ENCODE measurements at regions not wholly inside any gene's neighbourhood (a gene's known extent, or its start where the extent isn't known, plus 50 kb on each side); places are given as distances from the start of the nearest gene placed in this dataset.

GRCh38 chr20:56166781-56167465 is 81.6 kb upstream of the MC3R start:
- H3K4me2 ChIP-seq (ENCODE audit: low read length) = no peak overlapping the region
- H3K4me3 ChIP-seq (ENCODE audit: low read length) = no peak overlapping the region
- no peak overlapping the region for H3K9ac ChIP-seq (ENCODE audit: low read length)
- no peaks in the 10 kb centered on the region for H4K20me1 ChIP-seq (ENCODE audit: insufficient read depth)
- no peak overlapping the region for H2AFZ ChIP-seq (ENCODE audit: low read depth, low read length)
- H3K36me3 ChIP-seq (ENCODE audit: insufficient read depth, low read length) = no peaks in the 10 kb centered on the region
- TF ChIP-seq, protein P1, sequence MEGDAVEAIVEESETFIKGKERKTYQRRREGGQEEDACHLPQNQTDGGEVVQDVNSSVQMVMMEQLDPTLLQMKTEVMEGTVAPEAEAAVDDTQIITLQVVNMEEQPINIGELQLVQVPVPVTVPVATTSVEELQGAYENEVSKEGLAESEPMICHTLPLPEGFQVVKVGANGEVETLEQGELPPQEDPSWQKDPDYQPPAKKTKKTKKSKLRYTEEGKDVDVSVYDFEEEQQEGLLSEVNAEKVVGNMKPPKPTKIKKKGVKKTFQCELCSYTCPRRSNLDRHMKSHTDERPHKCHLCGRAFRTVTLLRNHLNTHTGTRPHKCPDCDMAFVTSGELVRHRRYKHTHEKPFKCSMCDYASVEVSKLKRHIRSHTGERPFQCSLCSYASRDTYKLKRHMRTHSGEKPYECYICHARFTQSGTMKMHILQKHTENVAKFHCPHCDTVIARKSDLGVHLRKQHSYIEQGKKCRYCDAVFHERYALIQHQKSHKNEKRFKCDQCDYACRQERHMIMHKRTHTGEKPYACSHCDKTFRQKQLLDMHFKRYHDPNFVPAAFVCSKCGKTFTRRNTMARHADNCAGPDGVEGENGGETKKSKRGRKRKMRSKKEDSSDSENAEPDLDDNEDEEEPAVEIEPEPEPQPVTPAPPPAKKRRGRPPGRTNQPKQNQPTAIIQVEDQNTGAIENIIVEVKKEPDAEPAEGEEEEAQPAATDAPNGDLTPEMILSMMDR (IDR thresholded peaks at IDR 0.05; ENCODE audit: poor library complexity, severe bottlenecking) = no peak
- TF ChIP-seq SMC3 (conservative IDR thresholded peaks at IDR 0.05; ENCODE audit: poor library complexity) = no peak
- TF ChIP-seq TAF1 (IDR thresholded peaks at IDR 0.05; ENCODE audit: low read depth) = no peak
- no peak for TF ChIP-seq REST (IDR thresholded peaks at IDR 0.05; ENCODE audit: borderline replicate concordance)
- TF ChIP-seq POLR2AphosphoS5 (IDR thresholded peaks at IDR 0.05) = no peak
- no peak for TF ChIP-seq EZH2 (IDR thresholded peaks at IDR 0.05; ENCODE audit: borderline replicate concordance, insufficient read depth, low read length, poor library complexity, severe bottlenecking)
- TF ChIP-seq EP300 (conservative IDR thresholded peaks at IDR 0.05; ENCODE audit: poor library complexity, severe bottlenecking) = no peak
- no peak for TF ChIP-seq RAD21 (conservative IDR thresholded peaks at IDR 0.05)
- TF ChIP-seq MXI1 (conservative IDR thresholded peaks at IDR 0.05; ENCODE audit: poor library complexity, severe bottlenecking) = no peak
- H3F3A ChIP-seq (ENCODE audit: insufficient read depth, low read length, poor library complexity, severe bottlenecking) = no peaks in the 10 kb centered on the region
- no peaks in the 10 kb centered on the region for H3K79me2 ChIP-seq (replicated peaks; ENCODE audit: insufficient read depth, low read length)
- H3K9me3 ChIP-seq (ENCODE audit: low read length) = no peaks in the 10 kb centered on the region
- no peaks in the 10 kb centered on the region for H3K27me3 ChIP-seq (ENCODE audit: insufficient read depth, low read depth, low read length)
- H3K9me2 ChIP-seq (ENCODE audit: insufficient read depth, low read length) = no peaks in the 10 kb centered on the region
- no peak overlapping the region for H3K27ac ChIP-seq (ENCODE audit: low read length)

DNA sequence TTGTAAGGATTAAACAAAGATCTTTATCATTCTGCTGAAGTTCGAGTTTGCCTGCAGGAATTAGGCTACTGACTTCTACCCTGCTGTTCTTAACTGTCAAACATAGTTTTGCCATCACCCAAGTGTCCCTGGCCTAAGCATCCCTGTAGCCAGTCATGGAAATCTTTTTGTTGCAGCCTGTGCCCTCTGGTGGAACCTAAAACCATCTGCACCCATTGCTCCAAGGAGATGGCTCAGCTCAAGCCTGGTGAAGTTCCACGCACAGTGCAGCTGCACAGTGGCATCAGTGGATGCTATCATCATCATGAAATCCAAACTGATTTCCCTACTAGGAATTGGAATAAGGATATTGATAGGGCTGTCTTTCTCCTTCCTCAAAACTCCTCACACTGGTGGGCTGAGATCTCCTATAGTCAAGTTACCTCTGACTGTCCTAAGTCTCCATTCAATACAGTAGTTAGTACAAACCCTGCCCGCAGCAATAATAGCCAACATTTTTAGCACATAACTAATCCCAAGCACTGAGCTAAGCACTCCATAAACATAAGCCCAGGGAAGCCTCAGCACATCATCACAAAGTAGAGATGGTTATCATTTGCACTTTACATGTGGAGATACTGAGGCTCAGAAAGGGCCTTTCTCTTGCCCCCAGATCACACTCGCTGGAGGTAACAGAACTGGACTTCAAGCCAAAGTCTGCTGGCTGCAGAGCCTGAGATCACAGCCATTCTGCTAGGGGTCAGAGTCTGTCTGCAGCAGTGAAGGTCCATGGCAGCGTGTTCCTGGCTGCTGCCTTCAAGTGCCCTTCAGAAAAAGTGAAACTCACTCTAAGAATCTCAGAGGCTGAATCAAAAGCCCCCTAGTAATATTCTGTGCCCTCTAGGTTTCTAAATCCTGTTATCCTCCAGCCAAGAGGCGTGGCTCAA is 77.2 kb upstream of the MC3R start:
- Histone ChIP-seq H3F3A (ENCODE audit: insufficient read depth, low read length, poor library complexity, severe bottlenecking) (no peaks in the 10 kb centered on the region), H3K36me3 (ENCODE audit: insufficient read depth, low read length) (no peaks in the 10 kb centered on the region), H3K9ac (ENCODE audit: low read length) (no peak overlapping the region), H4K20me1 (ENCODE audit: insufficient read depth) (no peaks in the 10 kb centered on the region), H2AFZ (ENCODE audit: low read depth, low read length) (no peak overlapping the region), H3K4me2 (ENCODE audit: low read length) (no peak overlapping the region), H3K79me2 (replicated peaks; ENCODE audit: insufficient read depth, low read length) (no peaks in the 10 kb centered on the region), H3K4me3 (ENCODE audit: low read length) (no peak overlapping the region), H3K9me3 (ENCODE audit: low read length) (no peaks in the 10 kb centered on the region), H3K27ac (ENCODE audit: low read length) (no peak overlapping the region), H3K9me2 (ENCODE audit: insufficient read depth, low read length) (no peaks in the 10 kb centered on the region), H3K27me3 (ENCODE audit: insufficient read depth, low read depth, low read length) (no peaks in the 10 kb centered on the region)
- peak; percentile 86 for TF ChIP-seq SMC3 (conservative IDR thresholded peaks at IDR 0.05; ENCODE audit: poor library complexity)
- no peak for TF ChIP-seq MXI1 (conservative IDR thresholded peaks at IDR 0.05; ENCODE audit: poor library complexity, severe bottlenecking)
- TF ChIP-seq, protein P1 (IDR thresholded peaks at IDR 0.05; ENCODE audit: poor library complexity, severe bottlenecking) = peak; percentile 74
- no peak for TF ChIP-seq REST (IDR thresholded peaks at IDR 0.05; ENCODE audit: borderline replicate concordance)
- TF ChIP-seq POLR2AphosphoS5 (IDR thresholded peaks at IDR 0.05) = no peak
- TF ChIP-seq RAD21 (conservative IDR thresholded peaks at IDR 0.05) = peak; percentile 79
- no peak for TF ChIP-seq EZH2 (IDR thresholded peaks at IDR 0.05; ENCODE audit: borderline replicate concordance, insufficient read depth, low read length, poor library complexity, severe bottlenecking)
- TF ChIP-seq TAF1 (IDR thresholded peaks at IDR 0.05; ENCODE audit: low read depth) = no peak
- no peak for TF ChIP-seq EP300 (conservative IDR thresholded peaks at IDR 0.05; ENCODE audit: poor library complexity, severe bottlenecking)
